Nephron (organoid): ENCODE measurements at regions not wholly inside any gene's neighbourhood (a gene's known extent, or its start where the extent isn't known, plus 50 kb on each side); places are given as distances from the start of the nearest gene placed in this dataset.

Experiments
- H3K27ac Mint-ChIP-seq, 3 experiments: 2 replicates each; pipeline ENCODE4 v1.8.0; 2020; ENCODE audit warnings: mixed read lengths in 3 of 3, mild to moderate bottlenecking in 2 of 3, moderate library complexity in 1 of 3
- H3K27me3 Mint-ChIP-seq: 2 replicates; pipeline ENCODE4 v1.8.0; 2021; ENCODE audit warnings: low read depth, mild to moderate bottlenecking, moderate library complexity, mixed read lengths
- H3K36me3 Mint-ChIP-seq: 2 replicates; pipeline ENCODE4 v1.8.0; 2020; ENCODE audit warnings: low read depth, mixed read lengths
- H3K4me1 Mint-ChIP-seq: 2 replicates; pipeline ENCODE4 v1.8.0; 2020; ENCODE audit warnings: mixed read lengths
- H3K4me3 Mint-ChIP-seq, 3 experiments: 2 replicates each; pipeline ENCODE4 v1.8.0; 2020; ENCODE audit warnings: mild to moderate bottlenecking in 3 of 3, mixed read lengths in 3 of 3, moderate library complexity in 2 of 3
- H3K9me3 Mint-ChIP-seq: 2 replicates; pipeline ENCODE4 v1.8.0; 2020; ENCODE audit warnings: mixed read lengths
- CTCF ChIP-seq, 3 experiments: fragments of 200-600 bp; sonication (generic); IDR thresholded peaks; one replicate each; pipeline ENCODE4 v1.5.0; 2021; ENCODE audit warnings: antibody characterized with exemption in 3 of 3; ENCODE audit not compliant: unreplicated experiment in 3 of 3

- H3K36me3 Mint-ChIP-seq = no peaks in the 10 kb centered on the region
- H3K27ac Mint-ChIP-seq = peak overlapping the region; percentile 20 to 37 (median 25)
- no peaks in the 10 kb centered on the region for H3K9me3 Mint-ChIP-seq
- H3K27me3 Mint-ChIP-seq = peaks cover 85% of the 10 kb centered on the region
- TF ChIP-seq CTCF (IDR thresholded peaks at IDR 0.05; ENCODE audit: unreplicated experiment in 3 of 3) = no peak
- no peak overlapping the region for H3K4me3 Mint-ChIP-seq
- H3K4me1 Mint-ChIP-seq = peaks cover 21% of the 10 kb centered on the region
These were observed 374.4 kb downstream of the MTX2 start for GRCh38 chr2:176643646-176644045.

GRCh38 chr2:176645494-176645893 is 376.3 kb downstream of the MTX2 start:
- no peak overlapping the region for H3K27ac Mint-ChIP-seq
- H3K9me3 Mint-ChIP-seq = no peaks in the 10 kb centered on the region
- no peaks in the 10 kb centered on the region for H3K36me3 Mint-ChIP-seq
- H3K27me3 Mint-ChIP-seq = peaks cover 76% of the 10 kb centered on the region
- peaks cover 11% of the 10 kb centered on the region for H3K4me1 Mint-ChIP-seq
- no peak overlapping the region for H3K4me3 Mint-ChIP-seq
- TF ChIP-seq CTCF (IDR thresholded peaks at IDR 0.05; ENCODE audit: unreplicated experiment in 3 of 3) = no peak

GRCh38 chr2:176646033-176646615 is 376.9 kb downstream of the MTX2 start:
- H3K4me1 Mint-ChIP-seq = peaks cover 17% of the 10 kb centered on the region
- H3K27ac Mint-ChIP-seq = no peak overlapping the region
- H3K4me3 Mint-ChIP-seq = no peak overlapping the region
- peaks cover 75% of the 10 kb centered on the region for H3K27me3 Mint-ChIP-seq
- TF ChIP-seq CTCF (IDR thresholded peaks at IDR 0.05; ENCODE audit: unreplicated experiment in 3 of 3) = no peak
- no peaks in the 10 kb centered on the region for H3K36me3 Mint-ChIP-seq
- H3K9me3 Mint-ChIP-seq = no peaks in the 10 kb centered on the region

- no peaks in the 10 kb centered on the region for H3K9me3 Mint-ChIP-seq
- no peak overlapping the region for H3K4me3 Mint-ChIP-seq
- no peak for TF ChIP-seq CTCF (IDR thresholded peaks at IDR 0.05; ENCODE audit: unreplicated experiment in 3 of 3)
- peaks cover 22% of the 10 kb centered on the region for H3K4me1 Mint-ChIP-seq
- no peaks in the 10 kb centered on the region for H3K36me3 Mint-ChIP-seq
- peak overlapping the region in 1 of 3 experiments; percentile 4 for H3K27ac Mint-ChIP-seq
- H3K27me3 Mint-ChIP-seq = peaks cover 67% of the 10 kb centered on the region
These were observed 378.3 kb downstream of the MTX2 start for GRCh38 chr2:176647325-176648165.

GRCh38 chr2:176648700-176649297 is 379.6 kb downstream of the MTX2 start:
- TF ChIP-seq CTCF (IDR thresholded peaks at IDR 0.05; ENCODE audit: unreplicated experiment in 3 of 3) = no peak
- peak overlapping the region in 2 of 3 experiments; percentile 35 to 50 for H3K27ac Mint-ChIP-seq
- H3K27me3 Mint-ChIP-seq = peaks cover 54% of the 10 kb centered on the region
- H3K4me1 Mint-ChIP-seq = peaks cover 31% of the 10 kb centered on the region
- no peak overlapping the region for H3K4me3 Mint-ChIP-seq
- no peaks in the 10 kb centered on the region for H3K9me3 Mint-ChIP-seq
- H3K36me3 Mint-ChIP-seq = no peaks in the 10 kb centered on the region
